Gastrocnemius medialis (tissue), 4 donors: ENCODE measurements at regions not wholly inside any gene's neighbourhood (a gene's known extent, or its start where the extent isn't known, plus 50 kb on each side); places are given as distances from the start of the nearest gene placed in this dataset.

Experiments used
- ATAC-seq, 2 donors: fragments of 150-250 bp; one replicate each; pipeline ENCODE4 v1.9.1; 2016
- DNase-seq, 2 donors: peaks; one replicate each; pipeline ENCODE4 v3.0.0-alpha.2; 2019
- H3K27ac ChIP-seq, 4 donors: fragments of 200-600 bp; sonication (generic); 1 replicate in 1 of 4; 2 replicates in 3 of 4; pipeline ENCODE4 v1.5.1; 2016 to 2018; ENCODE audit warnings: mild to moderate bottlenecking in 2 of 4, moderate library complexity in 1 of 4
- H3K27me3 ChIP-seq, 3 donors: fragments of 200-600 bp; sonication (generic) in 2 of 3; 1 replicate in 1 of 3; 2 replicates in 2 of 3; pipeline versions ENCODE4 v1.5.1 to v1.6.0; 2016 to 2019; ENCODE audit warnings: mild to moderate bottlenecking in 1 of 3, moderate library complexity in 1 of 3
- H3K36me3 ChIP-seq, 2 donors: fragments of 200-600 bp; sonication (generic) in 1 of 2; one replicate each; pipeline ENCODE4 v1.5.1; 2017 to 2018
- H3K4me1 ChIP-seq, 2 donors: fragments of 200-600 bp; sonication (generic) in 1 of 2; one replicate each; pipeline ENCODE4 v1.5.1; 2016 to 2017; ENCODE audit warnings: mild to moderate bottlenecking in 2 of 2
- H3K4me3 ChIP-seq, 4 donors: fragments of 200-600 bp; sonication (generic) in 3 of 4; 1 replicate in 1 of 4; 2 replicates in 3 of 4; pipeline ENCODE4 v1.5.1; 2016 to 2019; ENCODE audit warnings: mild to moderate bottlenecking in 2 of 4
- H3K9me3 ChIP-seq, 3 donors: fragments of 200-600 bp; sonication (generic) in 2 of 3; 1 replicate in 1 of 3; 2 replicates in 2 of 3; pipeline ENCODE4 v1.5.1; 2016 to 2019
- CTCF ChIP-seq, 5 experiments: fragments of 450-650 bp in 3 of 5; fragments of 200-600 bp in 2 of 5; sonication (generic) in 2 of 5; IDR thresholded peaks in 4 of 5; conservative IDR thresholded peaks in 1 of 5; 1 replicate in 4 of 5; 2 replicates in 1 of 5; pipeline ENCODE4 v1.5.1; 2016 to 2019; ENCODE audit warnings: antibody characterized with exemption in 5 of 5, mild to moderate bottlenecking in 3 of 5, moderate library complexity in 3 of 5
- POLR2A ChIP-seq, 2 donors: fragments of 450-650 bp; IDR thresholded peaks; one replicate each; pipeline ENCODE4 v1.6.1; 2017; ENCODE audit warnings: antibody characterized with exemption in 2 of 2, mild to moderate bottlenecking in 2 of 2, moderate library complexity in 2 of 2
- in situ Hi-C, 4 donors: fragments of 200-750 bp; cut with MboI; loops; one replicate each; pipeline versions ENCODE4 v1.15.0 to v1.8.0; 2017; ENCODE audit warnings: low sequenced_read_pairs in 4 of 4
- intact Hi-C: fragments of 100-400 bp; cut with DNase I; formaldehyde crosslinking; loops from one replicate; pipeline ENCODE4 v1.15.1; 2023; ENCODE audit warnings: low total_unique reads

- Histone ChIP-seq H3K36me3 (no peaks in the 10 kb centered on the region), H3K4me3 (no peak overlapping the region), H3K4me1 (no peaks in the 10 kb centered on the region), H3K27me3 (no peaks in the 10 kb centered on the region), H3K27ac (no peak overlapping the region), H3K9me3 (no peaks in the 10 kb centered on the region)
- intact Hi-C loops (no loop called here), in situ Hi-C loops (no loop called here)
- ATAC-seq (no peak), DNase-seq (no peak)
- no peak for TF ChIP-seq CTCF (IDR thresholded peaks at IDR 0.05 in 4 of 5, conservative IDR thresholded peaks at IDR 0.05 in 1 of 5)
- no peak for TF ChIP-seq POLR2A (IDR thresholded peaks at IDR 0.05)
Observed at GRCh38 chr9:81741103-81741502, 51.8 kb upstream of the TLE1 start.

GRCh38 chr9:81748091-81748490, 58.7 kb upstream of the TLE1 start:
- H3K4me3 ChIP-seq: no peak overlapping the region
- no peak for TF ChIP-seq CTCF (IDR thresholded peaks at IDR 0.05 in 4 of 5, conservative IDR thresholded peaks at IDR 0.05 in 1 of 5)
- no peak for TF ChIP-seq POLR2A (IDR thresholded peaks at IDR 0.05)
- in situ Hi-C loops (no loop called here), intact Hi-C loops (no loop called here)
- H3K27ac ChIP-seq: no peak overlapping the region
- no peaks in the 10 kb centered on the region for H3K36me3 ChIP-seq
- no peak for DNase-seq
- ATAC-seq: no peak
- H3K27me3 ChIP-seq: no peaks in the 10 kb centered on the region
- H3K9me3 ChIP-seq: no peaks in the 10 kb centered on the region
- no peaks in the 10 kb centered on the region for H3K4me1 ChIP-seq

DNA sequence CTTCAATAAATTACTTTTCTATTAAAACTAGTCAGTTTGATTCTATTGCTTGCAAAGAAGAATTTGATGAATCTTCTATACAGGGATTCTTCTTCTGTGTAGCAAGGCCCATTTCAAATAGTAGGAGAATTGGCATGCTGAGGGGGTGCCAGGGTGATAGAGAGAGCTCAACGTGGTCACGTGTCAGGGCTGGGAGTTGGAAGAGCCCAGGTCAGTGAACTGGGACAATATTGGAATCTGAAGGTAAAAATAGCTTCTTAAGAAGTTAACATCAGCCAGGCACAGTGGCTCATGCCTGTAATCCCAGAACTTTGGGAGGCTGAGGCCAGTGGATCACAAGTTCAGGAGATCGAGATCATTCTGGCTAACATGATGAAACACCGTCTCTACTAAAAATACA, 64.1 kb upstream of the TLE1 start:
- H3K4me3 ChIP-seq: no peak overlapping the region
- no peak overlapping the region for H3K27ac ChIP-seq
- no peak for DNase-seq
- H3K9me3 ChIP-seq: no peaks in the 10 kb centered on the region
- H3K27me3 ChIP-seq: no peaks in the 10 kb centered on the region
- H3K36me3 ChIP-seq: no peaks in the 10 kb centered on the region
- TF ChIP-seq CTCF (IDR thresholded peaks at IDR 0.05 in 4 of 5, conservative IDR thresholded peaks at IDR 0.05 in 1 of 5) (no peak), POLR2A (IDR thresholded peaks at IDR 0.05) (no peak)
- H3K4me1 ChIP-seq: no peaks in the 10 kb centered on the region
- intact Hi-C loops (no loop called here), in situ Hi-C loops (no loop called here)
- ATAC-seq: no peak

DNA sequence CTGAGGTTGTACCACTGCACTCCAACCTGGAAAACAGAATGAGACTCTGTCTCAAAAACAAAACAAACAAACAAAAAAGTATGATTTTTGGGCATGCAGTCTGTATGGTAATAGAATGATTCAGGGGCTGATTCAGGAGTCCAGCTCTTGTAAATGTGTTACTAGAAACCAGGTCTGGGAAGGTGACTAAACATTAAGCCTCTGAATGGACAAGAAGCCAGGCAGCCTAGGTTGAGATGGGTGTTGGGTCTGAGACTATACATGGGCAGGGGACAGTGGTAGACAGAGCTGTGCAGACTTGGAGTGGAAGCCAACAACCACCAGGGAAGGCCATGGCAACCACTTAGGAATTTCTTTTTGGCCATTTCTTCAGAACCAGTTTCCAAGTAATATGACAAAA, 64.9 kb upstream of the TLE1 start:
- no peak overlapping the region for H3K4me3 ChIP-seq
- no peaks in the 10 kb centered on the region for H3K9me3 ChIP-seq
- ATAC-seq (no peak), DNase-seq (no peak)
- in situ Hi-C loops (no loop called here), intact Hi-C loops (no loop called here)
- no peaks in the 10 kb centered on the region for H3K36me3 ChIP-seq
- no peaks in the 10 kb centered on the region for H3K4me1 ChIP-seq
- TF ChIP-seq CTCF (IDR thresholded peaks at IDR 0.05 in 4 of 5, conservative IDR thresholded peaks at IDR 0.05 in 1 of 5) (no peak), POLR2A (IDR thresholded peaks at IDR 0.05) (no peak)
- no peaks in the 10 kb centered on the region for H3K27me3 ChIP-seq
- no peak overlapping the region for H3K27ac ChIP-seq

- Histone ChIP-seq H3K36me3 (no peaks in the 10 kb centered on the region), H3K27me3 (no peaks in the 10 kb centered on the region), H3K9me3 (no peaks in the 10 kb centered on the region), H3K27ac (no peak overlapping the region), H3K4me3 (no peak overlapping the region), H3K4me1 (no peaks in the 10 kb centered on the region)
- intact Hi-C loops (no loop called here), in situ Hi-C loops (no loop called here)
- no peak for ATAC-seq
- TF ChIP-seq POLR2A (IDR thresholded peaks at IDR 0.05) (no peak), CTCF (IDR thresholded peaks at IDR 0.05 in 4 of 5, conservative IDR thresholded peaks at IDR 0.05 in 1 of 5) (no peak)
- DNase-seq: no peak
Observed at GRCh38 chr9:81755721-81756120, 66.4 kb upstream of the TLE1 start.
